HG03103 (cell line): ENCODE measurements at regions not wholly inside any gene's neighbourhood (a gene's known extent, or its start where the extent isn't known, plus 50 kb on each side); places are given as distances from the start of the nearest gene placed in this dataset.

ENCODE experiments used
- ATAC-seq: cut with Tn5 transposase; IDR thresholded peaks from one replicate; pipeline ENCODE4 v1.9.1; 2021; ENCODE audit warnings: low read depth; ENCODE audit not compliant: unreplicated experiment

GRCh38 chr1:116260621-116261020 lies 112.4 kb upstream of the ATP1A1 start:
- no peak for ATAC-seq

DNA sequence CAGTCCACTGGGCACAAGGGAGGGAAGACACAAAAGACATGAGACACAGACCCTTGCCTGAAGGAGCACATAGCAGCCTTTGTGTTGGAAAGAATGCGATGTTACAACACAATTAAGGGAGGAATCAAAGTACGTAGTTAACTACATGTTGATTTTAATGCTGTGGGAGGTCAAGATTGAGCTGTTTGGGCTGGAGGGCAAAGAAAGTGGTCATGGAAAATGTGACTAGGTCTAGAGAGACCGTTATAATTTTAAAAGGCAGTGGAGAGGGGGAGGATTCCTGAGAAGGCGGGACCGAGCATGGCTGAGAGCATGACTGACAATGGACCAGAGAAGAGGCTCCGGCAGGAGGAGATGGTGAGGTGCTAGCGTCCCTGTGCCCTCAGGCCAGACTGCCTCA lies 111.8 kb upstream of the ATP1A1 start:
- no peak for ATAC-seq

- ATAC-seq, result no peak
These were observed 110.6 kb upstream of the ATP1A1 start for GRCh38 chr1:116262207-116262994.

DNA sequence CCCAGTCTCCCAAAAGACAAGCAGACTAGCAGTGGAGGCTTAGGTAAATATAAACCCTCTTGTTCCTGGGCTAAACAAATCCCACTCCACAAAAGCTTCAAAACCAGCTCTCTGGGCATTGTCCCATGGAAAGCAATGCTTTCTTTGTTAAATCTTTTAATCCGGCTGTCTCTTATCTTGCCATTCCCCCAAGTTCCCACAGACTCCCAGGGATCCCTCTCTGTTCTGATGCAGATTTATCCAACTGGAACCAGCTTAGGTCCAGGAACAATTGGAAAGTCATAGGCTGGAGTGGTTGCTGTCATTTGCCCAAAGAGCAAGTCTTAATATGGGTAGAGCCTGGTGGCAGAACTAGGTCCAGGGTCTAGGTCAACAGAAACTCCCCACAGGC lies 110.1 kb upstream of the ATP1A1 start:
- ATAC-seq, result no peak

DNA sequence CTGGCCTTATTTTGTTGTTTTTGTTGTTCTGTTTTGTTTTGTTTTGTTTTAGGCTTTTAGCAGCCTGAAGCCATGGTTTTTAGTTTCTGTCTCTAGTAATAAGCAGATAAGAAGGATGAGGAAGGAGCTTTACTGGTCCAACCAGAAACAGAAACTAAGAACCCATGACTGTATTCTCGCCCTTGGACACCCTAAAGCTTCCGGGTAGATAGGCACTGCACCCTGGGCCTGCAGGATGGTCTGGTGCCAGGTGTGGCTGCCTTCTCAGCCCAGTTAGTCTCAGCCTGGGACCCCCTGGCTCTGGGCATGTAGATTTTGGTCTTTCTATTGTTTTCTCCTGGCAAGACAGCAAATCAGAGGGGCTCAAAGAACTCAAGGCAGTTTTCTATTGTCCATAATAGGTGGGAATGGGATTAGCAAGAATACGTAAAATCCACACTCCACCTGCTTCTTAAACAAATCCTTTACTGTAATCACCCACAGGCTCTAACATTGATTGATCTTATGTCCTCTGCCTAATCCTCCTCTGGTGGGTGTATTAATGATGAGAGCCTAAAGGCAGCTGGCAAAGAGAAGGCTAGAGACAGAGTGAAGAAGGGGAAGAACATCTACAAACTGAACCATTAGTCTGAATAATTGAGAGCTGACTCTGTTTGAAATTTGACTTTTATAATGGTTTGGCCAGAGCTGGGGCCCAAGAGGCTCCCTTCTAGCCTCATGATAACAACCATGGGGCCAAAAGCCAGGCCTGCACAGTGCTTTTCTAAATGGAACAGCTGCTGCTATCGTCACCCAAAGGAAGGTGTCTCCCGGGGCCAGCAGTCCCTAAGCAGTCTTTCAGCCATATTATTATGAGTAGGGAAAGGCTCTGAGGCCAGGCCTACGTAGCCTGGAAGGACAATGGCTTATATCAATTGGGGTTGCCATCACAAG lies 106.8 kb upstream of the ATP1A1 start:
- ATAC-seq, result no peak

DNA sequence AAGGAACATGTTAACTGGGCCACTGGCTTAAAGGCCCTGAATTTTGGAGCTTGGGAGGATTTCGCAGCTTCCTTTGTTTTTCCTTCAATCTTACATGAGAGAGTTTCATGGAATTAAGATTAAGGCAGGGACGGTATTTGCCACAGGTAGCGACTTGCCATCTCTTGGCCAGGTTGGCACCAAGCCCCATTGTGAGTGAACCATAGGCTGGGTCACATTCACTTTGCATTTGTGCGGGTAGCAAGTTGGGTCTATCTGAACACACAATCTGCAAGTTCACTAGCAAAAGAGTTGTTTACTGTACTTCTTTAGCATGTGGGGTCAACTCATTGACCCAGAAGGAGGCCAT lies 106.2 kb upstream of the ATP1A1 start:
- ATAC-seq, result no peak

GRCh38 chr1:116268211-116268610 lies 104.8 kb upstream of the ATP1A1 start:
- ATAC-seq, result no peak

- no peak for ATAC-seq
These were observed 102.6 kb upstream of the ATP1A1 start for GRCh38 chr1:116270316-116271057.

DNA sequence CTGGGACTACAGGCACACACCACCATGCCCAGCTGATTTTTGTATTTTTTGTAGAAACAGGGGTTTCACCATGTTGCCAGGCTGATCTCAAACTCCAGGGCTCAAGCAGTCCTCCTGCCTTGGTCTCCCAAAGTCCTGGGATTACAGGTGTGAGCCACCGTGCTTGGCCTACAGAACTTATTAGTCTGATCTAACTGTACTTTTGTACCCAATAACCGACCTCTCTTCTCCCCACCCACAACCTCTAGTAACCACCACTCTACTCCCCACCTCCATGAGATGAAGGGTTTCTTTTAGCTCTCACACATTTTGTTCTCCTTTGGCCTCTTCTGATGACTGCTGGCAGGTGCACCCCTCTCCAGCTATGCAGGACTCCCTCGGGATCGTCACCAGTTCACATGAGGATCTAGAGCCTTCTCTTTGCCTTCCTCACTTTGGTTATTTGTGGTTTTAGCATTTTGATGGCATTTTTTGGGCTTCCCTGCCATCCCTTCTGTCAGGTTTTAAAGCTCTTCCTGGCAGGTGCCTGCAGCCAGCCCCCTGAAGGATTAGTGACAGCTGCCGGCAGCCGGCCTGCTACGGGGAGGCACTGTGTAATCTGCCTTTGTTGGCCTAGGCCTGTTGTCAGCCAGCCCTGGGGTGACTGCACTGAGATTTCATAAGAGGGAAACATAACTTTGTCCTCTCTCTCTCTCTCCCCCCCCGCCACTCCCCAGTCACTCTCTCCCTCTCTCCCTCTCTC lies 99.8 kb upstream of the ATP1A1 start:
- ATAC-seq, result no peak

DNA sequence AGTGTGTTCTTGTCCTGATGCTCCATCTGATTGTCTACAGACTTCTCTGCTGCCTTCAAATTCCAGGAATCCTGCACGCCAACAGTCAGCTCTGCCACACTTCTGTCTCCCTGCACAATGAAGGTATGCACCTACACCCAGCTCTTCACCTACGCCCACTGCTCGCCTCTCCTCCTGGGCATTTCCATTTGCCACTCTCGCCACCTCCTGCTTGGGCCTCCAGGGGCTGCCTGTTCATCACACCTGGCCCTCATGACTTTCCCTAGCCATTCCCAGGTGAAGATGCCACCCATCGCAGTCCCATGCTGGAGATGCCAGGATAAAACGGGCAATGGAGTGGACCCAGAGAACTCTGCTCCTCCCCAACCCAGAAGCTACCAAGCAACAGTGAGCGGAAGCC lies 96.5 kb upstream of the ATP1A1 start:
- no peak for ATAC-seq

DNA sequence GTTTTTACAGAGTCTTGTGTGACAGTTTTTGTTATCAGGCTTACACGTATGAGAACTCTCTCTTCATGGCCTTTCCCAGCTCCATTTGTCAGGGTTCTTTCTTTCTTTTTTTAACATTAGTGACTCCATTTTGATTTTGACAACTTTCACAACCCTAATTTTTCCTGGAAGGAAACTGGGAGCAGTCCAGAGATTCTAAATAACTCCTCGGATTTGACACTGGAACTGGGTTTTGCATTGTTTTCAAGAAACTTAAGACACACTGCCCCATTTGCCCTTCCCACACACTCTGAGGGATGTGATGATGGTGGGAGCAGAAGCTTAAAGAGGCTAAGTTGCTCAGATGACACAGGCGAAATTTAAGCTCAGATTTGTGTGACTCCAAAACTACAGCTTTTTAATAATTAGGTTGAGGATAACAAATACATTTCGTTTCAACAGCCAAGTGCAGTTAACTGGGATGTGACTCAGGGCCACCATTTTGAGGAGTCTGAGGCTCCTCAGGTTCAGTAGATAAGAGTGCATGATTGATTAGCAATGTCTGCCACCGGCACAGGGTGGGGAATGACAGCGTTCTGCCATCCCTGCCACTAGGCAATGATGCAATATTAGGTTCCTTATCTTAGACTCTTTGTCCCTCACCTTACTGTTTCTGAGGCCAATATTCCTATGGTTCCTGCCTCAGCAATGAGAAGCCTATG lies 95.1 kb upstream of the ATP1A1 start:
- no peak for ATAC-seq

- no peak for ATAC-seq
These were observed 94.5 kb upstream of the ATP1A1 start for GRCh38 chr1:116278541-116278866.

GRCh38 chr1:116279715-116280114 lies 93.3 kb upstream of the ATP1A1 start:
- no peak for ATAC-seq

- no peak for ATAC-seq
These were observed 88.1 kb upstream of the ATP1A1 start for GRCh38 chr1:116284819-116285390.

DNA sequence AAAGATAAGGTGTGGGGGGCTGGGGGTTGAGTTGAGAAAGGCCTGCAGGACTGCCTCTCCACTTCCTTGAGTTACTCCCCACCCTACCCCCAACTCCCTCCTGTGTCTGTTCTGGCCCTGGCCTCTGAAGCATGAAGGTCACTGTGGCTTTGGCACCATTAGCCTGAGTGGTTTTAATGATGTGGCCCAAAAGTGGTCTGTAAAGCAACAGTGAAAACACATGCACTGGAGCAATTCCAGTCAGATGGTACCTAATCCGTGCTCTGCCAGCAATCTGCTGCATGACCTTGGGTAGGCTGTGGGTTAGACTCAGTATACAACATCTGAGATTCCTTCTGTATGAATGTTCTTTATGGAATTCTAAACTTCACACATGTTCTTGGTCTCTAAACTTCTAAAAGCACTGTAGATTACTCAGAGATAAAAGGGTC lies 86.5 kb upstream of the ATP1A1 start:
- no peak for ATAC-seq

GRCh38 chr1:116287341-116288200 lies 85.5 kb upstream of the ATP1A1 start:
- ATAC-seq, result peak; percentile 32

DNA sequence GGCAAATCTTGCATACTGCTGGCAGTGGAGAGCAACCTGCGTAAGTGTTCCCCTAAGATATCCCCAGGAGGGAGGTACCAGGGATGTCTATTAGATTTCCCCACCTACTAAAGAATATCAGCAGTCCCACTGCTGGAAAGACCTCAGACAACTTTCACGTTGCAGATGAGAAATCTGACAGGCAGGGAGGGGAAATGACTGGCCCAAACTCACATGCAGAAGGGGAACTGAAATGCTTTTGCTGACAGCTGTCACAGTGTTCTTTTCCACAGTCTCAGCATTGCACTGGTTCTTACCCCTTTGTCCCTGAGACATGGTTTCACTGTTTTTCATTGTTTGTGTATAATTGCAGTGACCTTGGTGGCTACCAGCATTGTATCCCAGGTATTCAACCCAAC lies 84.8 kb upstream of the ATP1A1 start:
- ATAC-seq, result peak; percentile 93

GRCh38 chr1:116289193-116289592 lies 83.9 kb upstream of the ATP1A1 start:
- ATAC-seq, result no peak
